HG02981 (cell line): ENCODE measurements at regions not wholly inside any gene's neighbourhood (a gene's known extent, or its start where the extent isn't known, plus 50 kb on each side); places are given as distances from the start of the nearest gene placed in this dataset.

Source experiments
- ATAC-seq: cut with Tn5 transposase; IDR thresholded peaks from one replicate; pipeline ENCODE4 v1.9.1; 2021; ENCODE audit warnings: mild to moderate bottlenecking, moderate library complexity; ENCODE audit not compliant: unreplicated experiment

- no peak for ATAC-seq
Measured at GRCh38 chr11:116698080-116698479, 74.7 kb downstream of the BUD13 start.

DNA sequence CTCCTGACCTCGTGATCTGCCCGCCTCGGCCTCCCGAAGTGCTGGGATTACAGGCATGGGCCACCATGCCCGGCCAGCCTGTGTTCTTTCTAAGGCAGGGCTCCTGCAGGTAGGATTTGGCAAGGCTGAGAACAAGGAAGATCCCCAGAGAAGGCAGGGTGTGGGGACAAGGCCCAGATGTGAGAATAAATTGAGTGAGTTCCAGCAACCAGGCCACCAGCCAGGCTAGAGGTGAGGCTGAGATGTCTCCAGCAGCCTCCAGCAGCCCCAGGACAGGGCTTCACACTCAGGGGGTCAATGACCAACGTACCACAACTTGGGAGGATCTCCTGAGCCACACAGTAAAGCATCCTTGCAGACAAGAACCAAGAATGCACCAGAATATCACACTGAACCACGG, 75.1 kb downstream of the BUD13 start:
- no peak for ATAC-seq

DNA sequence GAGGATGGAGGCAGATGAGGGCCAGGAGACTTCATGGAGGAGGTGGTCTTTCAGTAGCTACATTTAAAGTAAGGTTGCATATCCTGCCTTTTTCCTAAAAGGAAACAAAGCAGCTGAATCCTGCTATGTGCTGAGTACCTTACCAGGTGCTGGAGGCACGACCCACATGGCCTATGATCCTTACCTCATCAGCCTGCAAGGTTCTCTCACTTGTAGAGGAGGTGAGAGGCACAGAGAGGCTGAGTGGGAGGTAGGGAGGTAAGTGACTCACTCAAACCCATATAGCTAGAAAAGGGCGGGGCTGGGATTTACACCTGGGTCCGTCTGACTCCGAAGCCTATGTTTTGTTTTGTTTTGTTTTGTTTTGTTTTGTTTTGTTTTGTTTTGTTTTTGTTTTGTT, 75.8 kb downstream of the BUD13 start:
- no peak for ATAC-seq

DNA sequence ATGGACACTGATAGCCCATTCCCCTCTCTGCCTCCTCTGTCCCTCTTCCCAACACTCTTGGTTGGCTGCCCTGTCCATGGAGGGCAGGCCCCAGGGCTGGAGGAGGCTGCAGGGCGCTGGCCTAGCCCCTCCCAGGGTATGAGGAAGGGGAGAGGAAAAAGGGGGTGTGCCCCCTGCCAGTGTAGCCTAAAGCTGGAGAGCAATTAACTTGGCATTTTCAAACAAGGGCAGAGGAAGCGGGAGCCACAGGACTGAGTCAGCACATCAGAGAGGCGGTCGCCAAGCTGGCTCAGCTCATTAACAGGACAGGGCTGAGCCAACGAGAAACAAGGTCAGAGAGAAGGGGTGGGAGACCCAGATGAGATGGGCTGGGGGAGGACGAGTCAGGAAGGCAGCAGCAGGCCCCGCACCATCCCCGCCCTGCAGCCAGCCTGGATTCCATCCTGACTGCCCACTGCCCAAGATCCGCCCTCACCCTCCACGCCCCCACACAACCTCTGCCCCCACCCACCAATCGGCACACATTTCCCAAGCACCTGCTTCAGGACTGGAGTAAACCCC, 76.3 kb downstream of the BUD13 start:
- ATAC-seq, result no peak

- ATAC-seq, result no peak
Measured at GRCh38 chr11:116695657-116696254, 77.0 kb downstream of the BUD13 start.

- ATAC-seq, result no peak
Measured at GRCh38 chr11:116694815-116695590, 77.8 kb downstream of the BUD13 start.

DNA sequence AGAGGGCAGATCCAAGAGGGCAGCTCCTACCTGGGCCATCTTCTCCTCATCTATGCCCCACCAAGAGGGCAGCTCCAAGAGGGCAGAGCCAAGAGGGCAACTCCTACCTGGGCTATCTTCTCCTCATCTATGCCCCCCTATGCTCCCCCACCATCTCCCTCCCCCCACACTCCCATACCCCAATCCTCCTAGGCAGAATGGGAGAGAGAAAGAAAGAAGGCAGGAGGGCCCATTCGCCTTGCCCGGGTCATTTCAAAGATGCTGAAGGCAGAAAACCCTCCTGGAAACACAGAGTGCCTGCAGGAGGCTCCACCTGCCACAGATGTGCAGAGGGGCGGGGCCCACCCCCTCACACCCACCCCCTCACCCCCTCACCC, 78.5 kb downstream of the BUD13 start:
- no peak for ATAC-seq

GRCh38 chr11:116693593-116694348, 79.0 kb downstream of the BUD13 start:
- ATAC-seq, result no peak

GRCh38 chr11:116693102-116693570, 79.7 kb downstream of the BUD13 start:
- ATAC-seq, result no peak

DNA sequence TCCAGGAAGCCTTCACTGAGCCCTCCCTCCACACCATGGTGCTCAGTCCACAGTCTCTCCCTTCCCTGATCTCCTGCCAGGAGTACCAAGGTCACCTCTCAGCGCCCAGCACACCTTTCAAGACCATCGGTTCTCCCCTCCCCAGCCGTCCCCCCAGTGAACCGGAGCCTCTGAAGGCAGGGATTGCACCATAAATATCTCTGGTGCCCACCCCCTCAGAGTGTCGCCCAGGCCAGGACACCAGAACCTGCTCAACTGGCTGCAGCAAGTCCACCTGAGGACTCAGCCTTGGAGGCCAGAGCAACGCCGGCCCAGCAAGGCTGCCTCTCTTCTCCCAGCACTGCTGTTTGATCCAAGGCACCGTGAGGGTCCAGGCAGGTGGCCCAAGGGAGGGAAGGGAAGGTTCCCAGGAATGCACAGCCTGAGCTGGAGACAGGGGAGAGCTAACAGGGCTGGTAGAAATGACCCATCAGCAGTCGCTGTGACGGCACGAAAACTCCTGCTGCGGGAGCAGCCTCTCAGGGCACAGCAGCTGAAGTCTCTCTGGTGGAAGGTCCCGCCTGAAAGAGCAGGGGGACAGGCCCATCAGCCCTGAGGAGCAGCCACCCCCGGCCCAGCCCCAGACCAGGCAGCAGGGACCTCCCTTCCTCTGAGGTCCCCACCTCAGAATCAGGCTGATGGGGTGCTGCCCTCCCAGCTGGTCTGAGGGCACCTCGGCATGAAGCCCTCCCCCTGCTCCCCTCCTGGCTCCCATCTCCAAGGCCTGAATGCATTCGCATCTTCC, 80.3 kb downstream of the BUD13 start:
- ATAC-seq, result no peak

DNA sequence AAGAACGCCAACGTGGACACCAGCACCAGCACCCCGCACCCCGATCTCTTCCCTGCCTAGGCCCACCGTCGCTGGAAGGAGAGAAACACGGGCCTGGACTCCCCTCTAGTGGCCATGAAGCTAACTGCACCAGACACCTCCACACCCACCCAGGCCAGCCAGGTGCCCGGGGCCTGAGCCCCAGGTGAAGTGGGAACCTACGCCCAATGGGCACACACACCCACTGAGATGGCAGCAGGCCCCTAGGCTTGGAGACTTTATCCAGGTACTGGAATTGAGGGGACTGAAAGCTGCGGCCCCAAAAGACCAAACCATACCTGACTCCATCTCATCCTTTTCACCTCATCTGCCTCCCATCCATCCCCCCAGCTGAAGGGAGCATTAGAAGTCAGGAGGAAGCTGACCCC, 81.0 kb downstream of the BUD13 start:
- peak; percentile 71 for ATAC-seq

- no peak for ATAC-seq
Measured at GRCh38 chr11:116690611-116691010, 82.2 kb downstream of the BUD13 start.

GRCh38 chr11:116689413-116690127, 83.2 kb downstream of the BUD13 start:
- ATAC-seq, result no peak

- ATAC-seq, result no peak
Measured at GRCh38 chr11:116688202-116688540, 84.6 kb downstream of the BUD13 start.

GRCh38 chr11:116687458-116688201, 85.2 kb downstream of the BUD13 start:
- ATAC-seq, result no peak

DNA sequence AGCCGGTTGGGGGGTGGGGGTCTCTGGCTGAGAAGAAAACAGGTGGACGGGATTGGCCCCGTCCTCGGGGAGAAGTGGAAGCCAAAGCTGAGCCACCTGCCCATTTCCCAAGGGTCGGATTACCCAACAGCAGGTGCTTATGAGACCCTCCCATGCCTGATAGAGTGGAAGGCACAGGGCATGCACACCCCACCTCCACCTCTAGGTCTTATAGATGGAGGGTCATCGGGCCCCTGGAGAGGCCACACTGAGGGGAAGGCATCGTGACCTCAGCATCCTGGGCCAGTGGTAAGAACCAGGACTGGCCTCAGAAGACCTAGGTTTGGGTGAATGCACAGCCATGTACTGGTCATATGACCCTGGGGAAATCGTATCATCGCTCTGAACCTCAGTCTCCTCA, 85.9 kb downstream of the BUD13 start:
- ATAC-seq, result no peak

DNA sequence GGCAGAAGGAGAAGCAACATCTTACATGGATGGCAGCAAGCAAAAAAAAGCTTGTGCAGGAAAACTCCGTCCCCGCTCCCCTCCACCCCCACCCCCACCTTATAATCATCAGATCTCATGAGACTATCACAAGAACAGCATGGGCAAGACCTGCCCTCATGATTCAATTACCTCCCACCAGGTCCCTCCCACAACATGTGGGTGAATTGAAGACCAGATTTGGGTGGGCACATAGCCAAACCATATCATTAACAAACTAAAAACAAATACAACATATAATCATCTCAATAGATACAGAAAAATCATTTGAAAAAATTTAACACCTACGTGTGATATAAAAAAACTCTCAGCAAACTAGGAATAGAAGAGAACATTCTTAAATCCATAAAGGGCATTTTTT, 88.8 kb downstream of the BUD13 start:
- ATAC-seq, result no peak

- ATAC-seq, result no peak
Measured at GRCh38 chr11:116680349-116681125, 92.2 kb downstream of the BUD13 start.

DNA sequence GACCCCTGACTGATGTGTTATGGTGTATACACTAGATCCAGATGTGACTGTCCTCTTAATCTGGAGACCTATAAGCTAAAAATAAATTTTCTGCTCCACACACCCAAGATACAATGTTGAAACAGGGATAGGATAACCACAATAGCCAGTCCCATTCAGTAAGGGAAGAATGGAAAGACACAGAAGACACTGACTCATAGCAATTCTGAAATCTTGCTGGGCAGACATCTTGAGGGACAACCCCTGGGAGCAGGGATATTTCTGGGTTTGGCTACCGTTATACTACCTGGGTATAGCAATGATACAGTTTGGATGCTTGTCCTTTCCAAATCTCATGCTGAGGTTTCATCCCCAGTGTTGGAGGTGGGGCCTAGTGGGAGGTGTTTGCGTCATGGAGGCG, 93.9 kb downstream of the BUD13 start:
- ATAC-seq, result no peak
